ENCODE measurements at regions not wholly inside any gene's neighbourhood (a gene's known extent, or its start where the extent isn't known, plus 50 kb on each side); places are given as distances from the start of the nearest gene placed in this dataset.

DNA sequence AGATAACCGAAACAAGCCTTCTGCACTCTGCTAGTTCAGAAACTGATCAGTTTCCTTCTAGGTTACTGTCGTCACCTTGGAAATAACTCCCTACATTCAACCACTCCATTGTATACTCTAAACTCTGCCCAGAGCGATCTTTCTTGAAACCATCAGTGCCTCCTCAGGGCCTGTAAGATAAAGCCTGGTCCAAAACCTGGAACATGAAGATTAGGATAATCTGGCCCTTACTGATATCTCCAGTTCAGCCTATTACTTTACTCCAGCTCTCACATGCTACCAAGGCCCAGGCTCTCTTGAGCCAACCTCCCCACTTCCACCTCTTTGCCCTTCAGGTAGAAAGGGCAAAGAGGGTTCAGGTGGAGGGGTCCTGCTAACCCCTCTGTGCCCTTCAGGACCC is 125.3 kb upstream of the RXFP2 start:
- no peak for DNase-seq

DNA sequence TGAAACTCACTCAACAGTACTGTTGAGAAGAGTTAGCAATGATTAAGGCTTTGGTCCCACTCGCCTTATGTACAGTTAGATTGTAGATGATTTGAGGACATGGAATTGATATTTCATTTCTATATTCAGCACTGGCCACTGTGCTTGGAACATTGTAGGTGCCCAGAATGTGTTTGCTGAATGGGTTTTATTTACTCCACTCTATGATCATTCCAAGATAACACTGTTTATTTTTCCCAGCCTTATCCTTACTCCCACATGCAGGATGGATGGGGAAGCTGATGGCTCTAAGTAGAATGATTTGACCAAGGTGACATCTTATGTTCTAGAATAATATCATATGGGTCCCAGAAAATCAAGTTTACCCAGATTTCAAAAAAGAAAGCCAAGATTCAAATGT is 124.6 kb upstream of the RXFP2 start:
- no peak for DNase-seq

DNA sequence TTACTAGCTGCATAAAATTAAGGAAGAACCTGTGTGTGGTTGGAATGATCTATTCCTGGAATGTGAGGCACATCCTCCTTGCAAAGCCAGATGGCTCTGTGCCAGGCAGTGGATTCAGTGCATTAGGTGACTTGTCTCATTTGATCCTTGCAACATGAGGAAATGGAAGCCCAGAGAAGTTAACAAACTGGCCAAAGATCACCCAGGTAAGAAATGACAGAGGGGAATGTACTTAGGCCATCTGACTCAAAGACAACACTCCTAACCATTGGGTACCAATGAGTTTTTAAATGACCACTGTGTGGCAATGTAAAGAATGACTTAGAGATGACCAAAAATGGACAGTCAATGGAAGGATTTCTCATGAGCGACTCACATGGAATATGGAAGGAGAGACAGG is 114.2 kb upstream of the RXFP2 start:
- DNase-seq = no peak

DNA sequence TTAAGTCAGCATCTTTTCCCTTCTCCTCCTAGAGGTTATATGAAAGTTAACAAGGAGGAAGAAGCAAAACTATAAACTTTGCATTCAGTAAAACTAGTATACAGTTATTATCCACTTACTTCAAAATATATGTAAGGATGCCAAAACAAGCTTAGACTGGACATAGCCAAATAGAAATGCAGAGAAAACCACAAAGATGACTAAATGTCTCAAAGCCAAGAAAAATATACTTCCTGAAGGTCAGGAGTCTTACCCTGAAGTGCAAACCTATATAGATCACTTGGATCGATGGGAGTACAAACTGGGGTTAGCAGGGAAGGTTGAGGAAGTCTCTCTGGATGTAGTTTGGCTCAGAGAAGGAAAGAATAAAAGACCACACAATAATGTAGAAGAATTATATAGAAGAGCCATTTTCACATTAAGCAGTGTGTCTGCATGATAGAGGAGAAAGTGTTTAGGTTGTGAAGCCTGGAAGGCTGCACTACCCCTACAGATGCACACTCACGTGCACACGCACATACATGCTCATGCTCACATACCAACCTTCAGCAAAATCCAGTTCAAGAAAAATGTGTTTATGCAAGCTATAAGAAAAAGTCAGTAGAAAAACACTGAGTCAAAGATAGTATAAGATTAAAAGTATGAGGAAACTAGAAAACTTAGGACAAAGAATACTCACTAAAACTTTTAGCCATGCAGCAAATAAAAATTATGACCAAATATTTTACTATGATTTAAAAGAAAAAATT is 112.1 kb upstream of the RXFP2 start:
- DNase-seq = no peak

DNA sequence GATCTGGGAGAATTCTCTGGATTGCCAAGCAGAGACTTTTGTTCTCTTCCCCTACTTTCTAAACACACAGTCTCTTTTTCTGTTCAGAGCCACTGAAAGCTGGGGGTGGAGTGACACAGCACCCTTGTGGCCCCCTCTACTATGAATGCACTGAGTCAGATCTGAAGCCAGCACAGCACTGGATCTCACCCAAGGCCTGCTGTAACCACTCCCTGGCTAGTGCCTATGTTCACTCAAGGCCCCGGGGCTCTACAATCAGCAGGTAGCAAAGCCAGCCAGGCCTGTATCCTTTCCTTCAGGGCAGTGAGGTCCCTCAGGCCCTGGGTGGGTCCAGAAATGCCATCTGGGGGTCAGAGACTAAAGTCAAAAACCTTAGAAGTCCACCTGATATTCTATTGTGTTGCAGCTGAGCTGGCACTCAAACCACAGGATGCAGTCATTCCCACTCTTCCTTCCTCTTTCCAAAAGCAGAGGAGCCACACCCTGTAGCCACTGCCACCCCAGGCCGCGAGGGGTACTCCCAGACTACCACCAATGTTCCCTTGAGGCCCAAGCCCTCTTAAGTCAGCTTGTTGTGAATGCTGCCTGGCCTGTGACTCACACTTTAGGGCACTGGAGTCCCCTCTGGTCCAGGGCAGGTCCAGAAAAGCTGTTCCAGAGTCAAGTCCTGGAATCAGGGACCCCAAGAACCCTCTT is 110.1 kb upstream of the RXFP2 start:
- DNase-seq = no peak

DNA sequence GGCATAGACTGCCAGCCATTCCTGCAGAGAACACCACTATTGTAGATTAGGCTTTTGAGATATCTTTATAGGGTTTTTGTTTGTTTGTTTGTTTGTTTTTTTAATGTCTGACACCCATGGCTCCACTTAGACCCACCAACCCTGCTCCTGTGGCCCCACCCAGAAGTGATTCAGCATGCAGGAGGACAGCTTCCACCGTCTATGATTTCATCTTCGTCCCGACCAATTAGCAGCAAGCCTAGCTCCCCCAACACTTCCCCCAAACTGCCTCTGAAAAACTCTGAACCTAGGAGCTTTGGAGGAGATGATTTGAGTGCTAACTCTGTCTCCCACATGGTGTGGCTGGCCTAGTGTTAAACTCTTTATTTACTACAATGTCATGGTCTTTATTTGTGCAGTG is 108.3 kb upstream of the RXFP2 start:
- no peak for DNase-seq

DNA sequence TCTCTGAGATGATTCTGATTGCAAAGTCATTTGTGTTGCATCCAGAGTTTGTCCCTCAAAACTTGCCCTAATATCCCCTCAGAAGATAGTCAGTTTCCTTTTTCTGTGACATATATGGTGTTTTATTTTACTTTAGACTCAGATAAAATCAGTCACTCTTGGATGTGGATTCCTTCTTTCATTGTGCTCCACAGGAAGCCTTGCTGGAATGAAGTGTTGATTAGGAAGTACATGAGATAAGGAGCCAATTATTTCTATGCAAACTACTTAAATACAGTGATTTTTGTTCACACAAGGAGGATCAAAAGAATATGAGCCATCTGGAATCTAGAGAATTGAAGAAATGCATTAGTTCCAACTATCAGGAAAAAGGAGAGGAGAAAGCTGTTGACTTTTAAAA is 107.6 kb upstream of the RXFP2 start:
- DNase-seq = no peak

DNA sequence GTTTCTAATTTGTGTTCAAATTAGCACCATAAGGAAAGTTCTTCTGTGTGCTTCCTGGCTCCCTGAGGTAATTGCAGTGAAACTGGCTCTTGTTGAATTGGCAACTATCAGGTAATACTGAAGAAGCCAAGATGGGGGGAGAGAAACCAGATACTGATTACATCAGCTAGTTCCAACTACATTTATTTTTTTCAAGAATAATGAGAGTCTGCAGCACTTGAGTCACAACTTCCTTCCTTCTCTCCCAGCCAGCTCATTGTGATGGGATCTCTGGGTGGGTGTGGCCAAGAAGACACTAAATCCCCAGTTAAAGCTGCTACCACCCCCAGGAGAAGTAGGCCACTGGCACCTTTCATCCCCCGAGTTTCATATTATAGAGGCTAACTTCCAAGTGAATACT is 100.7 kb upstream of the RXFP2 start:
- peak; percentile 32 for DNase-seq

DNA sequence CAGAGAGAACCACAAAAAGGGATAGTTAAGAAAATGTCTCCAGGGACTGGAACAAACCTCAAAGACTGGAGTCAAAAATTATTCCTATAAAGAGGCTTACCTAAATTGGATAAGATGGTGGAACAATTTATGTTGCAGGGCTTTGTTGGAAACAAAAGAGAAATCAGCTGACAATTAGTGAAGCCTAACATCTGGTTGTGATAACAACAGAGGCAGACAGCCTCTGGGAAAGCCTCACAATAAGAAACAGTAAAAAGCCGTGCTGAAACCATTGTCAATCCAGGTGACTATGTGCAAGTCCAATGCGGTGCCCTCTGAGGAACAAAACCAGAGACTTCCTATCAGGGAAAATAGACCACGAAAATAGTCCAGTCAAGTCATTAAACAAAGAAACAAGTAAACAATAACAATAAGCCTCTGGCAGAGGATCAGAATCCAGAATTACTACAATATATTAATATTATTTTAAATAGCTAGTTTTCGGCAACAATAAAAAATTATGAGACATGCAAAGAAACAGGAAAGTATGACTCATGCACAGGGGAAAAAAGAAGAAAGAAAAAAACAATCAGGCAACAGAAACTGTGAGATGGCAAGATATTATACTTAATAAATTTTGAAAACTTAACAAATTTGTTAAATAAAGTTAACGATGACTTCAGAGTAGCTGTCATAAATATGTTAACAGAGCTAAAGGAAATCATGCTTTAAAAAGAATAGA is 99.7 kb upstream of the RXFP2 start:
- DNase-seq = peak; percentile 82

DNA sequence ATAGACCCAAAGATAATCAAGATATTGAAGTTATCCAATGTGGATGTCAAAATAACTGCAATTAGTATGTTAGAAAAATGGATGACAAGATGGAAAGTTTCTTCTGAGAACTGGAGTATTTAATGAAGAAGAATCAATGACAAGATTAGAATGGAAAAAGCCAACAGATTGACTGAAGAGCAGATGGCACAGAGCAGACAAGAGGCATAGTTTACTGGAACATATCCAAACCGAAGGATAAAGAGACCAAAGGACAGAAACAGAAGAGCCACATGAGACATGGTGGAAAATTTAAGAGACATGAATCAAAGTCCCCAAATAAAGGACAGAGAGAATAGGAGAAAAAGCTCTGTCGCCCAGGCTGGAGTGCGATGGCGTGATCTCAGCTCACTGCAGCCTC is 89.6 kb upstream of the RXFP2 start:
- DNase-seq = peak; percentile 75

DNA sequence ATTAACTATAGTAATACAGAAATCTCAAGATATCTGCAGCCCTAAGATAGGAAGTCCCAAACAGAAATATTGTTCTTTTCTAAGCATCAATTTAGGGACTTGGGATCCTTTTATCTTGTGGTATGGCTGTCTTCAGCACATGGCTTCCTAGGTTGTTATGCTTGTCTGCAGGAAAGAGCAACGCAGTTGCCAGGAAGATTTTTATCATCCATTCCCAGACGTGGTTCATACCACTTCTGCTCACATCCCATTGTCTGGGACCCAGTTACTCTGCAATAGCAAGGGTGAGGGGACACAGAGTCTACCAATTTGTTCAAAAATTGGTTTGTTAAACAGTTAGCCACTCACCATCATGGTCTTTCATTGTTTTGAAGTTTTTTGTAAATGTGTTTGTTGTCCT is 85.6 kb upstream of the RXFP2 start:
- DNase-seq = no peak

DNA sequence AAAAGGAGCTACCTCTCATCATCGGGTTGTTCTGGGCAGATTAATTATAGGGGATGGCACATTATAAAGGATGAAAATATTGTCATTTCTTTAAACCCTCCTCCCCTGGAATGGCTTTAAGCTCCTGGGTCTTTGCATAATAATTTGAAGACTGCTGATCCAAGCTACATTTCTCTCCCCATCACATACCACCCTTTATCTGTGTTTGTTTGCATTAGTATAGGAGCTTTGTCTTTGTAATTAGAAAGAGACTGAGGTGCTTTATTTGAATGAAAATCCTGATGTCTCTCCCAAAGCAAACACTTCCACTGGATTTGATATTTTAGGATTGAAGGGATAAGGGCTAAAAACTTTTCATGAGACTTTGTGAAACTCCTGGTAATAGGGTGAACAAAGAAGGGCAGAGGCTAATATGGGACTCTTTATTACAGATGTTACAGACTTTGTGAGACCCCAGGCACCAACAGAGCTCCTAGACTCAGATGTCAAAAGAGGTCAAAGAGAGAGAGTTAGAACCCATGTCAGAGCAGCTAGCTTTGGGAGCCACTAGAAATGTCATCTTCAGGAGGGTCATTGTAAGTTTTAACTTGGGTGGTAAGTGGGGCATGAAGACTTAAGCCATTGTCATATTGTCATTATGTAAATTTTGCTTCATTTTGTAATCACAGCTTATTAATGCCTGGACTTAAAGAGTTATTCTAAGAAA is 75.3 kb upstream of the RXFP2 start:
- DNase-seq = no peak

DNA sequence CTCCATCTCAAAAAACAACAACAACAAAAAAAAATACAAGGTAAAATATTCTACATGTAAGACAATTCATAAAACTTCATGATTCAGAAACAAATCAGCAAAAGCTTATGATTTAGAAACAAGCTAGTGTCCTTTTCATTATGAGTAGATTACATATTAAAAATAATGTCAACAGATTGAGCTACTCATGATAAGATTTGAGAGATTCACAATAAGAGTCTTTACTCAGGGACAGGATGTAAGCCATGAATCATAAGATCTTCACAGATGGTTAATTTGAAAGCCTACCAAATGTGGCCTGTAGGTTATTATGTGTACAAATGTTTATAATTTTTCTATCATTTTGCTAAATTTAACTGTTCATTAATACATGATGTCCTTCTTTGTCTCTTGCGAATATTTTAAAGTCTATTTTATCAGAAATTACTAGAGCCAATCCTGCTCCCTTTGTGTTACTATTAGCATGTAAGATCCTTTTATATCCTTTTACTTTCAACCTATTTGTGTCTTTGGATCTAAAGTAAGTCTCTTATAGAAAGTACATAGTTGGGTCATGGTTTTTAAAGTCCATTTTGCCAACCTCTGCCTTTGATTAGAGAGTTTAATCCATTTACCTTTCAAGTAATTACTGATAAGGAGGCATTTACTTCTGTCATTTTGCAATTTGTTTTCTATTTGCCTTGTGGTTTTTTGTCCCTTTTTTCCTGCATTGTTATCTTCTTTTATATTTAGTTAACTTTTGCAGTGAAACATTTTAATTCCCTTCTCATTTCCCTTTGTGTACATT is 68.3 kb upstream of the RXFP2 start:
- no peak for DNase-seq

DNA sequence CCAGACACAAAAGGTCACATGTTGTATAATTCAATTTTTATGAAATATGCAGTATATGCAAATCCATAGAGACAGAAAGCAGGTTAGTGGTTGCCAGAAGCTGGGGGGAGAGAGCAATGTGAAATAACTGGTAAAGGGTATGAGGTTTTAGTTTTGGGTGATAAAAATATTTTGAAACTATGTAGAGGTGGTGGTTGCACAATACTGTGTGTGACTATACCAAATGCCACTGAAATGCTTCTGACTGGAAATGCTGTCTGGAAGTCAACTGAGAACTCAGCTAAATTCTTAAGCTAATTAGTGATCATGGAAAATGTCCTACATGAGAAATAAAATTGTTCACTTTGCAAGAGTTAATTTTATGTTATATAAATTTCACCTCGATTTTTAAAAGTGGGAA is 65.3 kb upstream of the RXFP2 start:
- no peak for DNase-seq

DNA sequence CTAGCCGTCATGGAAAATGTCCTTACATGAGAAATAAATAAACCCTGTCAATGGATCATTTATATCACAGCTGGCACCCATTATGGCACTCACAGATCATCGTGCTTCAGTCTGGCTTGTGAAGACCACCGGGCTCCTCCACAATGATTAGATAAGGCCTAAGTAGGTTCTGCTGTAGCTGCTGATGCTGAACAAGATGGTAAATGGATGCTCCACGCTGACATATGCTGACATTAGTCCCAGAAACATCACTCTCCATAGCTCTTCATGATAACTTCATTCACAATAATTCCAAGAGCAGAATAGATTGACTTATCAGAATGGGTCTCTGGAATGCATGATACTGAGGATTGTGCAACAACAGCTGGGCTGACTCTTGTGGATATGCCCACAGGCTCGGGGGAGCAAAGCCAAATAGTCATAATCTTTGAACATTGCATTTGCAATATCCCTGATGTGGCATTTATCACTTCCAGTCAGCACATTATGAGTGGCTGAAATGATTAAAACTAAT is 63.8 kb upstream of the RXFP2 start:
- DNase-seq = no peak

DNA sequence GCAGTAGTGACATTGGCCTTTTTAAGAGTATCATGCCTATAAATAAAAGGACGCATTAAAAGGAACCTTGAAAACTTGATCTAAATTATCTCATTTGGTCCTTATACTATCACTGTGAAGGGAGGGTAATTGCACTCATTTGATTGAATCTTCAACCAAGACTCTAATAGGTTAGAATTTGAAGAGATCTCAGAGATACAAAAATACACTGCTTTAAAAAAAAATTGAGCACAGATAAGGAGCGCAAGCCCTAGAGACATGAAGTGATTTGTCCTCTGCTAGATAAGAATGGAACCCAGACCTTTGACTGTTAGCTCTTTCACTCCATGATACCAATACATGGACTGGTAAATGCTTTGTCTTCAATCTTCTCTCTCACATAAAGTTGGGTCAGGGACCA is 58.2 kb upstream of the RXFP2 start:
- no peak for DNase-seq

DNA sequence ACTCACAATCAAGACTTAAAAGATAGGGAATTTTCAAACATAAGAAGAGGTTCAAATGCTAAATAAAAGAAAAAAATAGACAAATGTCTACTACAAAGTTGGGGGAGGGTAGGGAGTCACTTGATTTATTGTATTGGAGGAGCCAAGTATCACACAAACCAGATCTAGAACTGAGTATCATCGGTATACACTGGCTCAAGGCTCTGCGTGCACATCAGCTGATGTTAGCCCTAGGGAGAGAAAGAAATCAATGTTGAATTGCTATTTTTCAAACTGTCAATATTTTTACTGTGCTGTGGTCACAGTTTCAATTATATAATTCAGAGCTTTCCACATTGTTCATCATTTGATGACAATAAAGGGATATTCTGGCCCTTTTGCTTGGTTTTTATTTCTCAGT is 54.9 kb upstream of the RXFP2 start:
- DNase-seq = no peak

DNA sequence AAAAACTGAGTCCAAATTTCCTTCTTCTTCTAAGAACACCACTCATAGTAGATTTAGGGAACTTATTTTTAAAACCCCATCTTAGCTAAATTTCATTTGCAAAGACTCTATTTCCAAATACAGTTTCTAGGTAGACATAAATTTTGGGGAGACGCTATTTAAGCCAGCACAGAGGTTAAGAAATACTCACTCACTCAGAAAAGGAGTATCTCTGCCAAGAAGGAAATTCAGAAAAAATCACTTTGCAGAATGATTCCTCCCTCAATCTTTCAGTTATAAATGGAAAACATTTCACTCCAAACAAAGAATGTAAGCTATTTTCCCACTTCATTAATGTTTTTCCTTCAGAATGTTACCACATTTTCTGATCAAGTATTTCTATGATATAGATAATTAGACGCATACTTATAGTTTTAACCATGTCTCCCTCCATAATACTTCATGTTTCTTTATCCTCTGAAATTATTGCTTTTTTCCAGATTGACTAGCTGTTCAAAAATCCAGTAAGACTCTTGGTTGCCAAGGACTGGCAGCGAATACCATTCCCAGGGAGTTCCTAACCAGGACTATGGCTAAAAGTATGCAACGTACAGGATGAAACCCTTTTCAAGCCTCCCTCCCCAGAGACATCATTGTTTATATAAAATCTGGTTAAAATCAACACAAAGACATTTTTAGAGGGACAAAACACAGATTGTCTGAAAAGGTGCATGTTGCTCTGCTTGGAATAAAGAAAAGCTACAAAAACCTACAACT is 52.5 kb upstream of the RXFP2 start:
- no peak for DNase-seq
